Fibroblast of peridontal ligament (primary cell): ENCODE measurements at regions not wholly inside any gene's neighbourhood (a gene's known extent, or its start where the extent isn't known, plus 50 kb on each side); places are given as distances from the start of the nearest gene placed in this dataset.
"Not testable (repeated sequence)": the region's sequence is repeated elsewhere in the genome, so short reads cannot be mapped to it uniquely, and the experiment has no call there.

ENCODE experiments used
- DNase-seq: peaks from one replicate; pipeline ENCODE4 v3.0.0-alpha.2; 2010; ENCODE audit errors: extremely low read depth

DNA sequence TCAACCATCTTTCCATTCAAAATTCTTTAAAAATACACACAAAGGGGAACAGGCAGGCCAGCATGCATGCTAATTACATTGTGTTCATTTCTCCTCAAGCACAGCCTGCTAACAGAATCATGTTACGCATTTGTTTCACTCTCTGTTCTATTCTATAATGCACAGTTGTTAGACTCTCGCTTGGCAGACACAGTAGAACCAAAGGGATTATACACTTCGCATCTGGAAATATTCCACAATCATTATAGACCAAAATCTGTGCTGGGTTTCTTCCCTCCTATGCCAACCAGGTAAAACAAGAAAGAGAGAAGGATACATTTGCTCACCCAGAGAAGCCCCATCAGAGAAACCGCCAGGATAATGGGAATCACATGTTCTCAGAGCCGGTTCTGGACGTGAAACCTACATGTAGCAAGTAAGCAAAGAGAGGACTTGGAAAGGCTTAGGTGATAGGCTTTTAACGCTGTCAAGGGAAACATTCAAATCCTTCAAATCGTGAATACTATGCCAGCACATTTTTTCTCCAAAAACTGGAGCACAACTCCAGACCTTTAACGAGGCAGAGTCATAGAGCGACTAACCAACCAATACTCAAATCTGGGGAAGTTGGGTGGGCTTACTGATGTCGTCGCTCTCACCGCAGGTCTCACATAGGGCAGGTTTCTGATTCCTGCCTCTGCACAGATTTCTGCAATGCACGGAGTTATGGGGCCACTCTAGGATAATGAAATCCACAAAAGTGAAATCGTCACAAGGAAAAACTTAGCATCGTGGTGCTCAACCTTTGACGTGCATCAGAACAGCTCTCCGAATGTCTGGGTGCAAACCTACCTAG is 380.5 kb upstream of the AUTS2 start:
- no peak for DNase-seq

- DNase-seq: no peak
Measured at GRCh38 chr7:69218576-69218975, 379.7 kb upstream of the AUTS2 start.

DNA sequence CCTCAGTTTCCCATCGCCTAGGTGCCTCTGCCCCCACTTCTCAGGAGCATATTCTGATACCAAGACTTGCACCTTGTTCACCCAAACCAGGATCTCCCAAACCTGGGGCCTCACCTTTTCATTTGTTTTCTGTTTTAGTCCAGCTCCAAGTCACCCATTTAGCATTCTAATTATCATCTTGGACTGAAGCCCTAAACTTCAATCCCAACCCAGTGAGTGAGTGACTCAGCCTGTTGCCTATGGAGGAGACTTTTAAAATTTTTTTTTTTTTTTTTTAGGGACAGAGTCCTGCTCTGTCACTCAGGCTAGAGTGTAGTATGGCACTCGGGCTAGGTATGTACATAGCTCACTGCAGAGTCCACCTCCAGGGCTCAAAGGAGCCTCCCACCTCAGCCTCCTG is 378.9 kb upstream of the AUTS2 start:
- no peak for DNase-seq

DNA sequence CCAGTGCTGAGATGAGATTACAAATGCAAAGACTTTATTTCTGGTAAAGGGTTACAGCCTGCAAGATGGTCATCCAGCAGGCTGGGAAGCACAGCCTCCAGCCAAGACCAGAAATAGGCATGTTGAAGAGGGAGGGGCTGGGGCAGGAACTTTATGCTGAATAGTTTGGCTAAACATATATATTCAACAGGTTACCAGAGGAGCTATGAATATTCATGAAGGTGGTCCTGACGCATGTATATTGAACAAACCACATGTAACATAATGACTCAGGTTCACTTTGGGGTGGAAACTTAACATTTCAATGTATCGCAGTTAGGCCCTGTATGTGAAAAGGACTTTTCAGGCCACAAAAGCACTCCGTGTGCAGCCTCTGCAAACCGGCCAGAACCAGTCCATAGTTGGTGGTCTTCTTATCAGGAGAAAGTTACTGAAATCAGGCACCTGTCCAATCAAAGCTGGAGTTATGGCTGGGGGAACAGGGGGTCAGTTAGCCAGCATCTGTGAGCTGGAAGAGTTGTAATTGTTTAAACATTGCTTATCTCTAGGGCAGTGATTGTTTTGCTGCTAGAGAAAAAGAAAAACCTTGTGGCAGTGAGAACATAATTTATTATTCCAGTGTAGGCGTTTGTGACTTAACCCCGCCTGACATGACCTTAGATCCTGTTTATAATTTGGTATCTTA is 372.9 kb upstream of the AUTS2 start:
- DNase-seq: no peak

GRCh38 chr7:69228212-69228811 is 370.0 kb upstream of the AUTS2 start:
- DNase-seq: no peak

DNA sequence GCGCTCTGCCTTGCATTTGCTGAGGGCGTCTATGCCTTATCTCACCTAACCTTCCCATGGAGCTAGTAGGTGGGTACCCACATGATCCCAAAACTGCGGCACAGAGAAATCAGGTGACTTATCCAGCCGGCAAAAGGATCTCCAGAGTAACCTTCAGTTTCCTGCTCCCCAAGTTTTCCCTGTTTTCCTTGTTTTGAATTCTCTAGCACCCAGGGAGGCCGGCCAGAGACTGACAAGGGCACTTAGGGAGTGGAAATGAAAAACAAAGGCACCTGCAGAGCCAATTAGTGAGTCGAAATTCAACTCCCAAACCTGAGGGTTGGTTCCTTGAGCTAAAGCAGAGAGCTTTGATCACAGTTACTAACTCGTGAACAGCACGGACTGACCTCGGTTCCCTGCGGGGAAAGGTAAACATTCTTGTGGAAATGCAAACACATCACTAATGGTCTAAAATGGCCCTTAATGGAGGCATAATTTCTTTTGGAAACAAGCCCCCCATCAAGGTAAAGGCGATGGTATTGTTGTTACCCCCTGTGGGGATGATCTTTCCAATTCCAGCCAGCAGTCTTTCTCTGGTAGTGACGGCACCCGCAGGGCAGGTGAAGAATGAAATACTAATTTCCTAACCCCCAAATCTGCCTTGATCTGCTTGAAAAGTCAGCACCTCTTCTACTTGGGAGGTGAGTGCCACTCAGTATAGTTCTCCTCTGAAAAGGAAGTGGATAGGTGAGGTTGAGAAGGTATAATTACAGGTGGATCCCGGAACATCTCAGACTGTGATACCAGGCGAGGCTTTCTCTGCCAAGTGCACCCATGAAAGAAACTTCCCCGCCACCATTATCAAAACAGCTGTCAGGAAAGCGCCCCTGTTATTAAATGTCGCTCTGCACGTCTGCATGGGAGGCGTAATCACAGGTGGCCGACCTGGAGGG is 365.6 kb upstream of the AUTS2 start:
- no peak for DNase-seq

GRCh38 chr7:69237541-69237940 is 360.7 kb upstream of the AUTS2 start:
- DNase-seq: no peak

DNA sequence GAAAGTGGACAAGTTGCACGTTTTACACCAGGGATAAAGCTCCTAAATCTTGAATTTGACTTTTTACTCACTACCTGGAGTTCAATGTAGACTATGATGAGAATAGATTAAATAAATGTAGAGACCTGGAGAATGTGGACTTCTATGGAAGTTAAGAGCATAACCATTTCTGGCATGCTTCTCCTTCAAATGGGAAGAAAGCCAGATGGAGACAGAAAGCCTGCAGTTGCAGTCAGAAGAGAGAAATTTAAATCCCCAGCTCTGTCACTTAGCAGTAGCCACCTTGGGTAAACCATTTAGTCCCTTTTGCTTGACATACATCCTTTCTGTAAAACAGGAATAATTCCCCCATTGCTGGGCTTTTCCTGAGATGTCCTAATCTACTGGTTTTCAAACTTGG is 355.3 kb upstream of the AUTS2 start:
- DNase-seq: no peak

GRCh38 chr7:69244701-69245100 is 353.6 kb upstream of the AUTS2 start:
- no peak for DNase-seq

- DNase-seq: no peak
Measured at GRCh38 chr7:69245646-69246045, 352.6 kb upstream of the AUTS2 start.

DNA sequence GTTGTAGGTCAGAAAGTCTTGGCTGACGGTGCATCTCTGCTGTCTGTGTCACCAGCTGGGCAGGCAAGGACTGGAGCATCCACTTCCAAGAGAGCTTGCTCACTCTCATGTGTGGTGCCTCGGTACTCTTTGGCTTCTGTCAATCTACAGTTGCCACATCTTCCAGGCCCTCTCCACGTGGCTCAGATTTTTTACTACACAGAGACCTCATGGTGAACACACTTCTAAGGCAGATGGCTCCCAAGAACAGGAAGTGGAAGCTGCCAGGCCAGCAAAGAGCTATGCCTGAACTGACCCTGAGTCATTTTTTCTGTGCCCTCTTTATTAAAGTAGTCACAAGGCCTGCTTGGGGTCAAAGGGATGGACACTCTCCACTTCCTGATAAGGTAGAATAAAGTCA is 351.5 kb upstream of the AUTS2 start:
- DNase-seq: no peak

DNA sequence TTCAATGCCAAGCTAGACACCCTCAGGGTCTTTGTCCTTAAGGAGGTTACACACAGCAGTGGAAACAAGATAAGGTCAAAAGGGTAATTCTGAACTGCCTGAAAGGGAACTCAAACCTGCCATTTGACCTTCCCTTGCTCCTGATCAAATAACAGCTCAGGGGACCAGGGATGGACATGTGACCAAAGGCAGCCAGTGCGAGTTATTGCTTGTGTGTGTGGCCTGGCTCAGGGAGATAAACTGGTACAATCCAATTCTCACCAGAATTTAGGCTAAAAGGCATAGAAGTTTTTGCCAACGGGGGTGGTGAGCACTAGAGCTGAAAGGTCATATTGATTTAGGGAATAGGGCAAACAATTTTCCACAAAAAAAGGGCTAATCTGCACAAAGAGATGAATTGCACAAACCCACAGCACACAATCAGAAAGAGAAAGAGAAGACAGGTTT is 349.9 kb upstream of the AUTS2 start:
- DNase-seq: not testable (repeated sequence)

DNA sequence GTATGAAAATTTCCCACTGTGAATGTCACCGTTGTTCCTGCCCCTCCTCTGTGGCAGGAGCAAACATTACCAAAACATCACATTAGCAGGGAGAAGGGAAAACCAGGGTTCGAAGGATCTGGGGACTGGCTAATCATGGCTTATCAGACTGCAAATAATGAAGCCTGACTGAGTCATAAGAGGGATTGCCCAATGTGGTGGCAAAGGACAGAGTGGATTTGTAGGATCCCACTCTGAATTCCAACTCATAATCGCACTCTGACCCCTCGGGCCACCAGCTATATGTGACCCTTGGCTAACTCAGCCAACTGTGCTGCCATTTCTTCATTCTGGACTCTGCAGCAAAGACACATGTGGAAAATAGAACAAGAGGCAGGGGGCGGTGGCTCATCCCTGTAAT is 347.3 kb upstream of the AUTS2 start:
- DNase-seq: no peak

DNA sequence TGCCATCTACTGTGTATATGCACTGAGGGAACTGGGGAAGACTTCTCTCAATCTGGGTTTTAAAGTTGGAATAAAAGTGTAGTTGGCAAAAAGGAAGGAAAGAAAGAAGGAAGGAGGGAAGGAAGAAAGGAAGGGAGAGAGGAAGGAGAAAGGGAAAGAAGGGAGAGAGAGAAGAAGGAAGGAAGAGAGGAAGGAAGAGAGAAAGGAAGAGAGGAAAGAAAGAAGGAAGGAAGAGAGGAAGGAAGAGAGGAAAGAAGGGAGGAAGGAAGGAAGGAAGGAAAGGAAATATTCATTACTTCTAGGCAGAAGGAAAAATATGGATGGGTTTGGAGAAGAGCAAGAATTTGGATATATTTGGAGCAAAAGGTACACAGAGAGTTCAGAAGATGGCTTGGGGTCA is 343.6 kb upstream of the AUTS2 start:
- DNase-seq: no peak

- no peak for DNase-seq
Measured at GRCh38 chr7:69256634-69257081, 341.6 kb upstream of the AUTS2 start.

GRCh38 chr7:69257592-69257991 is 340.7 kb upstream of the AUTS2 start:
- no peak for DNase-seq

GRCh38 chr7:69259445-69259844 is 338.8 kb upstream of the AUTS2 start:
- no peak for DNase-seq

- DNase-seq: no peak
Measured at GRCh38 chr7:69260023-69260422, 338.3 kb upstream of the AUTS2 start.

GRCh38 chr7:69263550-69263949 is 334.7 kb upstream of the AUTS2 start:
- no peak for DNase-seq

DNA sequence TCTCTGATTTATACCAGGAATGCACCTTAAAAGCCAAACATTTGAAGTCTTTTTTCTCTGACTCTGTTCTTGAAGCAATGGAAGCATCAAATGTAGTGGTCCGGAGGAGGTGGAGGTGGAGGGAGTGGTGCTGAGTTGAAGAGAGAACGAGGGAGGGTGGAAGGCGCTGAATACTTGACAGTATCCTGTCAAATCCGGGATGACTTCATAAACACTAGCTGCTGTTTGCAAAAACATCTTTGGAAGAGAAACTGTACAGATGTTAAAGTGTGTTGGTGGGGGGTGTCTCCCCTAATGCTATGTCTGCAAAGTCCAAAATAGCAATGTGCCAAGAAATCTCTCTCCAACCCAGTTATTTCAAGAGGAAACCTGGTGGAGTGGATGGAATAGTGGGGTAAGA is 328.5 kb upstream of the AUTS2 start:
- no peak for DNase-seq

GRCh38 chr7:69272101-69272500 is 326.2 kb upstream of the AUTS2 start:
- no peak for DNase-seq
